Fibroblast of mammary gland (primary cell): ENCODE measurements at regions not wholly inside any gene's neighbourhood (a gene's known extent, or its start where the extent isn't known, plus 50 kb on each side); places are given as distances from the start of the nearest gene placed in this dataset.

Experiments used
- DNase-seq: peaks from one replicate; pipeline ENCODE4 v3.0.0-alpha.2; 2010; ENCODE audit warnings: low read depth
- H3K4me3 ChIP-seq: 2 replicates; pipeline ENCODE4 v1.5.1; 2011; ENCODE audit warnings: low read depth, mild to moderate bottlenecking, low read length, moderate library complexity; ENCODE audit not compliant: control insufficient read depth
- CTCF ChIP-seq: conservative IDR thresholded peaks from 2 replicates; pipeline ENCODE4 v1.5.1; 2011; ENCODE audit warnings: low read depth, low read length, inconsistent platforms; ENCODE audit not compliant: control insufficient read depth, insufficient read depth

- H3K4me3 ChIP-seq = no peak overlapping the region
- no peak for DNase-seq
- TF ChIP-seq CTCF = no peak
These were observed 586.2 kb upstream of the AGA start for GRCh38 chr4:178028481-178028880.

GRCh38 chr4:178037459-178038214 lies 595.4 kb upstream of the AGA start:
- no peak for TF ChIP-seq CTCF
- no peak overlapping the region for H3K4me3 ChIP-seq
- DNase-seq = no peak

GRCh38 chr4:178056996-178057395 lies 614.8 kb upstream of the AGA start:
- no peak overlapping the region for H3K4me3 ChIP-seq
- no peak for TF ChIP-seq CTCF
- no peak for DNase-seq

GRCh38 chr4:178063568-178063967 lies 621.3 kb upstream of the AGA start:
- no peak for TF ChIP-seq CTCF
- H3K4me3 ChIP-seq = no peak overlapping the region
- no peak for DNase-seq

GRCh38 chr4:178066338-178066941 lies 624.2 kb upstream of the AGA start:
- H3K4me3 ChIP-seq = no peak overlapping the region
- TF ChIP-seq CTCF = no peak
- DNase-seq = no peak

GRCh38 chr4:178068136-178068535 lies 625.9 kb upstream of the AGA start:
- no peak for TF ChIP-seq CTCF
- H3K4me3 ChIP-seq = no peak overlapping the region
- DNase-seq = no peak
